ENCODE measurements at regions not wholly inside any gene's neighbourhood (a gene's known extent, or its start where the extent isn't known, plus 50 kb on each side); places are given as distances from the start of the nearest gene placed in this dataset.

DNA sequence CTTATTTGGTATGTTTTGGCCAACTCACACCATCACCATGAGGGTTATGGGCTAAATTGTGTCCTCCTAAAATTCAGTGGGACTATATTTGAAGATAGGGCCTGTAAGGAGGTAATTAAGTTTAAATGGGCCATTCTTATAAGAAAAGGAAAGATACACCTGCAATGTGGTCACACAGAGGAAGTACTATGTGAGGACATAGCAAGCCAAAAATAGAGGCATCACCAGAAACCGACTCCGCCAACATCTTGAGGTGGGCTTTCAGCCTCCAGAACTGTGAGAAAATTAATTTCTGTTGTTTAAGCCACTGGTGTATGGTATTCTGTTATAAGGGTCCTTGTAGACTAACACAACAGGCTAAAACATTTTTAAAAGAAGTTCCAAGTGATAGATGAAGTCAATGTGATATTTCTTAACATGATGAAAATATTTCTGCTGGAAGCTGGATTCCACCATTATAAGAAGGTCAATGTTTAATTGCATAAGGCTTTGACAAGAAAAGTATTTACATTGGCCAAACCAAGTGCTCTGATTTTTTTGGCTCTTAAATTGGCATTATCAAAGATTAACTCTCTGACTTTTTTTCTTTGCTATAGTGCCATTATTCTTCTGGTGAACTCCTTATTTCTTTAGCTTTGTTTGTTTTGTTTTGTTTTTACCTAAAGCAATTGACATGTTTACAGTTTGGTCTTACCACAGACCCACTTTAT, 540.9 kb downstream of the PPARGC1A start:
- Histone ChIP-seq H2AK5ac (ENCODE audit: insufficient read length, low read length) (no peak overlapping the region), H3K4ac (ENCODE audit: low read depth, low read length) (no peak overlapping the region), H2BK120ac (ENCODE audit: low read depth, low read length, poor library complexity, severe bottlenecking) (no peak overlapping the region), H3K14ac (ENCODE audit: insufficient read depth, low read length) (no peak overlapping the region), H4K91ac (ENCODE audit: insufficient read length, low read depth, low read length) (no peak overlapping the region), H3K79me2 (ENCODE audit: insufficient read depth, low read length) (no peaks in the 10 kb centered on the region), H3K27ac (ENCODE audit: insufficient read length, low read depth, low read length) (no peak overlapping the region), H3K4me2 (ENCODE audit: insufficient read depth, insufficient read length, low read length) (no peak overlapping the region), H3K27me3 (ENCODE audit: insufficient read depth, low read length) (no peaks in the 10 kb centered on the region), H4K8ac (replicated peaks; ENCODE audit: insufficient read length, low read depth, low read length) (no peak overlapping the region), H4K20me1 (ENCODE audit: control insufficient read depth, insufficient read depth, insufficient read length) (no peaks in the 10 kb centered on the region), H3K9me3 (ENCODE audit: control insufficient read depth, low read depth, low read length) (no peaks in the 10 kb centered on the region), H3K18ac (ENCODE audit: insufficient read length, low read depth, low read length) (no peak overlapping the region), H2BK15ac (ENCODE audit: low read depth, low read length) (no peak overlapping the region), H3K79me1 (ENCODE audit: insufficient read depth, low read depth, low read length, poor library complexity, severe bottlenecking) (no peaks in the 10 kb centered on the region), H3T11ph (ENCODE audit: low read length) (no peak overlapping the region), H2BK12ac (ENCODE audit: insufficient read length, low read depth, low read length) (no peak overlapping the region), H3K9ac (ENCODE audit: extremely low read depth, insufficient read length, low read length) (no peak overlapping the region), H2AFZ (ENCODE audit: low read length) (no peak overlapping the region), H4K5ac (ENCODE audit: insufficient read length, low read depth, low read length) (no peak overlapping the region), H3K23ac (ENCODE audit: insufficient read length, low read depth, low read length) (no peak overlapping the region), H3K4me1 (ENCODE audit: insufficient read depth, low read length) (no peaks in the 10 kb centered on the region), H2BK5ac (ENCODE audit: insufficient read length, low read length) (no peak overlapping the region), H3K23me2 (ENCODE audit: insufficient read length, low read depth, low read length, poor library complexity, severe bottlenecking) (no peaks in the 10 kb centered on the region), H2BK20ac (ENCODE audit: low read depth, low read length, poor library complexity, severe bottlenecking) (no peak overlapping the region), H3K56ac (ENCODE audit: insufficient read length, low read depth, low read length) (no peak overlapping the region)
- Mint-ChIP-seq H3K4me3 (no peak overlapping the region), H3K27ac (no peak overlapping the region), H3K9me3 (no peaks in the 10 kb centered on the region), H3K27me3 (ENCODE audit: low read depth) (no peaks in the 10 kb centered on the region; the same call in 1 of the 2 replicates), H3K4me1 (peaks cover 2 to 7% of the 10 kb centered on the region in 2 experiments; a peak in 2 of 4 replicates), H3K36me3 (ENCODE audit: insufficient read depth in 1 of 3, low read depth in 3 of 3) (no peaks in the 10 kb centered on the region)
- DNase-seq: no peak
- WGBS (ENCODE audit: extremely low coverage, insufficient read length, low lambda C conversion rate): no CpG with 5 or more reads among the region's 2 CpGs
- TF ChIP-seq, protein P1, sequence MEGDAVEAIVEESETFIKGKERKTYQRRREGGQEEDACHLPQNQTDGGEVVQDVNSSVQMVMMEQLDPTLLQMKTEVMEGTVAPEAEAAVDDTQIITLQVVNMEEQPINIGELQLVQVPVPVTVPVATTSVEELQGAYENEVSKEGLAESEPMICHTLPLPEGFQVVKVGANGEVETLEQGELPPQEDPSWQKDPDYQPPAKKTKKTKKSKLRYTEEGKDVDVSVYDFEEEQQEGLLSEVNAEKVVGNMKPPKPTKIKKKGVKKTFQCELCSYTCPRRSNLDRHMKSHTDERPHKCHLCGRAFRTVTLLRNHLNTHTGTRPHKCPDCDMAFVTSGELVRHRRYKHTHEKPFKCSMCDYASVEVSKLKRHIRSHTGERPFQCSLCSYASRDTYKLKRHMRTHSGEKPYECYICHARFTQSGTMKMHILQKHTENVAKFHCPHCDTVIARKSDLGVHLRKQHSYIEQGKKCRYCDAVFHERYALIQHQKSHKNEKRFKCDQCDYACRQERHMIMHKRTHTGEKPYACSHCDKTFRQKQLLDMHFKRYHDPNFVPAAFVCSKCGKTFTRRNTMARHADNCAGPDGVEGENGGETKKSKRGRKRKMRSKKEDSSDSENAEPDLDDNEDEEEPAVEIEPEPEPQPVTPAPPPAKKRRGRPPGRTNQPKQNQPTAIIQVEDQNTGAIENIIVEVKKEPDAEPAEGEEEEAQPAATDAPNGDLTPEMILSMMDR (conservative IDR thresholded peaks at IDR 0.05): no peak
